Astrocyte (in vitro differentiated cells and primary cell): ENCODE measurements at regions not wholly inside any gene's neighbourhood (a gene's known extent, or its start where the extent isn't known, plus 50 kb on each side); places are given as distances from the start of the nearest gene placed in this dataset.

Experiments
- DNase-seq: peaks from one replicate; pipeline ENCODE4 v3.0.0-alpha.2; 2010; ENCODE audit warnings: low read depth
- FAIRE-seq: peaks from 2 replicates; lab custom pipeline; 2011; peaks lifted over from hg19 to GRCh38; lab: Jason Lieb, UNC
- H2AFZ ChIP-seq: 2 replicates; pipeline ENCODE4 v1.6.0; 2012; ENCODE audit warnings: low read depth, low read length, inconsistent platforms
- H3K27ac ChIP-seq: 2 replicates; pipeline ENCODE4 v1.5.1; 2011; ENCODE audit warnings: low read depth, low read length, inconsistent platforms
- H3K27me3 ChIP-seq: 2 replicates; pipeline ENCODE4 v1.6.0; 2011; ENCODE audit warnings: low read length, inconsistent platforms; ENCODE audit not compliant: insufficient read depth
- H3K36me3 ChIP-seq: 2 replicates; pipeline ENCODE4 v1.5.1; 2011; ENCODE audit warnings: low read length, inconsistent platforms; ENCODE audit not compliant: insufficient read depth
- H3K4me1 ChIP-seq: 2 replicates; pipeline ENCODE4 v1.5.1; 2011; ENCODE audit warnings: low read length, inconsistent platforms; ENCODE audit not compliant: insufficient read depth
- H3K4me2 ChIP-seq: 2 replicates; pipeline ENCODE4 v1.6.0; 2012; ENCODE audit warnings: low read length, inconsistent platforms
- H3K4me3 ChIP-seq: 2 replicates; pipeline ENCODE4 v1.5.1; 2011; ENCODE audit warnings: low read depth, mild to moderate bottlenecking, low read length, inconsistent platforms; ENCODE audit not compliant: insufficient read depth
- H3K79me2 ChIP-seq: 2 replicates; pipeline ENCODE4 v1.6.0; 2012; ENCODE audit warnings: mild to moderate bottlenecking, low read length, inconsistent platforms; ENCODE audit not compliant: insufficient read depth
- H3K9ac ChIP-seq: 2 replicates; pipeline ENCODE4 v1.6.0; 2012; ENCODE audit warnings: mild to moderate bottlenecking, low read length, inconsistent platforms
- H3K9me3 ChIP-seq: 2 replicates; pipeline ENCODE4 v1.5.1; 2012; ENCODE audit warnings: low read depth, mild to moderate bottlenecking, low read length, inconsistent platforms; ENCODE audit not compliant: insufficient read depth
- H4K20me1 ChIP-seq: 2 replicates; pipeline ENCODE4 v1.6.0; 2012; ENCODE audit warnings: low read length, inconsistent platforms; ENCODE audit not compliant: insufficient read depth
- H3K27ac Mint-ChIP-seq: one replicate; pipeline ENCODE4 v1.8.0; 2021; ENCODE audit warnings: mild to moderate bottlenecking, mixed read lengths; ENCODE audit not compliant: unreplicated experiment
- H3K27me3 Mint-ChIP-seq: one replicate; pipeline ENCODE4 v1.8.0; 2021; ENCODE audit warnings: low read depth, mixed read lengths; ENCODE audit not compliant: unreplicated experiment
- H3K36me3 Mint-ChIP-seq: one replicate; pipeline ENCODE4 v1.8.0; 2021; ENCODE audit warnings: low read depth, mixed read lengths; ENCODE audit not compliant: unreplicated experiment
- H3K4me1 Mint-ChIP-seq: one replicate; pipeline ENCODE4 v1.8.0; 2021; ENCODE audit warnings: low read depth, mixed read lengths; ENCODE audit not compliant: unreplicated experiment
- H3K4me3 Mint-ChIP-seq: one replicate; pipeline ENCODE4 v1.8.0; 2021; ENCODE audit warnings: mild to moderate bottlenecking, moderate library complexity, mixed read lengths; ENCODE audit not compliant: unreplicated experiment
- H3K9me3 Mint-ChIP-seq: one replicate; pipeline ENCODE4 v1.8.0; 2021; ENCODE audit warnings: mild to moderate bottlenecking, mixed read lengths; ENCODE audit not compliant: unreplicated experiment
- EZH2 ChIP-seq: IDR thresholded peaks from 2 replicates; pipeline ENCODE4 v1.6.1; 2012; ENCODE audit warnings: mild to moderate bottlenecking, low read length, inconsistent platforms; ENCODE audit not compliant: insufficient read depth
- TF ChIP-seq, protein P1 (sequence below): IDR thresholded peaks from 2 replicates; pipeline ENCODE4 v1.5.1; 2011; ENCODE audit warnings: low read depth, mild to moderate bottlenecking, inconsistent platforms, low read length, moderate library complexity; ENCODE audit not compliant: insufficient read depth

DNA sequence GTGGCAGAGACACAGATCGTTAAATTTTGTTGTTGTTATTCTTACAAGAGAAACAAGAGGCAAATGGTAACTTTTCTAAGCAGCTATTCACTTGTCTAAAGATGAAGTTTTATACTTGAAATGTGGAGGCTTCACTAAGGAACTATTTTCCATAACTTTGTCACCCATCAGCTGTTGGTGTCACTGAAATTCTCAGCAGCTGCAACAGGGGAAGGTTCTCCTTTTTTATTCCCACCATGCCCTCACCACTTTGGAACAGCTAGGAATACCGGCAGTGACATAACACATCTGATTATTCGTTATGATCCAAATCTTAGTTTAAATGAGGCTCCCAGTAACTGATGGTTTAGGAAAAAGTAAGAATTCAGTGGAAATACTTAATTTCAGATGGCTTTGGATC, 147.0 kb upstream of the LEF1 start:
- no peaks in the 10 kb centered on the region for H3K36me3 ChIP-seq
- H3K4me3 ChIP-seq: no peak overlapping the region
- no peak overlapping the region for H2AFZ ChIP-seq
- H3K27me3 ChIP-seq: peaks cover 4% of the 10 kb centered on the region
- H3K9me3 Mint-ChIP-seq: peaks cover 6% of the 10 kb centered on the region
- H3K79me2 ChIP-seq: no peaks in the 10 kb centered on the region
- H3K4me3 Mint-ChIP-seq: no peak overlapping the region
- DNase-seq: no peak
- H3K27ac ChIP-seq: no peak overlapping the region
- H3K4me2 ChIP-seq: no peak overlapping the region
- peaks cover 4% of the 10 kb centered on the region for H3K27me3 Mint-ChIP-seq
- H4K20me1 ChIP-seq: no peaks in the 10 kb centered on the region
- H3K4me1 ChIP-seq: no peaks in the 10 kb centered on the region
- peaks cover 5% of the 10 kb centered on the region for H3K4me1 Mint-ChIP-seq
- H3K9ac ChIP-seq: no peak overlapping the region
- H3K9me3 ChIP-seq: no peaks in the 10 kb centered on the region
- H3K27ac Mint-ChIP-seq: no peak overlapping the region
- no peak for FAIRE-seq
- TF ChIP-seq, protein P1, sequence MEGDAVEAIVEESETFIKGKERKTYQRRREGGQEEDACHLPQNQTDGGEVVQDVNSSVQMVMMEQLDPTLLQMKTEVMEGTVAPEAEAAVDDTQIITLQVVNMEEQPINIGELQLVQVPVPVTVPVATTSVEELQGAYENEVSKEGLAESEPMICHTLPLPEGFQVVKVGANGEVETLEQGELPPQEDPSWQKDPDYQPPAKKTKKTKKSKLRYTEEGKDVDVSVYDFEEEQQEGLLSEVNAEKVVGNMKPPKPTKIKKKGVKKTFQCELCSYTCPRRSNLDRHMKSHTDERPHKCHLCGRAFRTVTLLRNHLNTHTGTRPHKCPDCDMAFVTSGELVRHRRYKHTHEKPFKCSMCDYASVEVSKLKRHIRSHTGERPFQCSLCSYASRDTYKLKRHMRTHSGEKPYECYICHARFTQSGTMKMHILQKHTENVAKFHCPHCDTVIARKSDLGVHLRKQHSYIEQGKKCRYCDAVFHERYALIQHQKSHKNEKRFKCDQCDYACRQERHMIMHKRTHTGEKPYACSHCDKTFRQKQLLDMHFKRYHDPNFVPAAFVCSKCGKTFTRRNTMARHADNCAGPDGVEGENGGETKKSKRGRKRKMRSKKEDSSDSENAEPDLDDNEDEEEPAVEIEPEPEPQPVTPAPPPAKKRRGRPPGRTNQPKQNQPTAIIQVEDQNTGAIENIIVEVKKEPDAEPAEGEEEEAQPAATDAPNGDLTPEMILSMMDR: no peak
- no peak for TF ChIP-seq EZH2
- peaks cover 2% of the 10 kb centered on the region for H3K36me3 Mint-ChIP-seq

DNA sequence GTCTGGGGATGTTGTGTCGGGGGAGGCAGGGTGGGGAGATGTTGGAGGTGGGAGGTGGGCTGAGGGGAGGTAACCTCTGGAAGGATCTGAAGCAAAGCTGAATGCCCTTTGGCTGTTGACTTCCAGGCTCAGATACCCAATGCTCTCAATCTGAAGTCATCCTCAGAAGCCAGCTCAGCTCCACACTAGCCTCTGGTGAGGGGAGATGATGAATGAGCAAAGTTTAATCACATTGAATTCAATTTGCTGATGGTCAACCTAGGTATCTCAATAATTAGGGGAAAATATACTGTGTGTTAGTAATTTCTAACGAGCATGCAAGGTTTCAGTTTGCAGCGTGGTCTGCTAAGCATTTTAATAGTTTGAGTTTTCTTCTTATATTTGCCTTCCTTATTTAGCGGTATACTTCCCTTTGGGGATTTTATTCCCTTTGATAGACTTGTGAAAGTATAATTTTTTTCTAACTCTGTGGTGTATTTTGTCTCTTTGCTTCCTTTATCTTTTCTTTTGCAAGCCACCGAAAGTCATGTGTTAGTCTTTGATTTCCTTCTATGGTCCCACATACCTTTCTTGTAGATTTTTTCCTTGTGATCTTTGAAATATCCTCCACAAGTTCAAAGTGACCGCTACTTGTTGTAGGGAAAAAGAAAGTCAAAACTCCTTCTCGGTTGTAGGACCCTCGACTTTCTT, 146.3 kb upstream of the LEF1 start:
- DNase-seq: no peak
- Histone ChIP-seq H3K9ac (no peak overlapping the region), H2AFZ (no peak overlapping the region), H3K4me1 (no peaks in the 10 kb centered on the region), H3K27ac (no peak overlapping the region), H4K20me1 (no peaks in the 10 kb centered on the region), H3K4me2 (no peak overlapping the region), H3K79me2 (no peaks in the 10 kb centered on the region), H3K27me3 (peaks cover 4% of the 10 kb centered on the region), H3K4me3 (no peak overlapping the region), H3K9me3 (no peaks in the 10 kb centered on the region), H3K36me3 (no peaks in the 10 kb centered on the region)
- no peak overlapping the region for H3K4me3 Mint-ChIP-seq
- H3K27ac Mint-ChIP-seq: no peak overlapping the region
- H3K36me3 Mint-ChIP-seq: peaks cover 2% of the 10 kb centered on the region
- TF ChIP-seq EZH2: no peak
- TF ChIP-seq, protein P1: no peak
- peaks cover 6% of the 10 kb centered on the region for H3K9me3 Mint-ChIP-seq
- FAIRE-seq: no peak
- peaks cover 5% of the 10 kb centered on the region for H3K4me1 Mint-ChIP-seq
- peaks cover 4% of the 10 kb centered on the region for H3K27me3 Mint-ChIP-seq

DNA sequence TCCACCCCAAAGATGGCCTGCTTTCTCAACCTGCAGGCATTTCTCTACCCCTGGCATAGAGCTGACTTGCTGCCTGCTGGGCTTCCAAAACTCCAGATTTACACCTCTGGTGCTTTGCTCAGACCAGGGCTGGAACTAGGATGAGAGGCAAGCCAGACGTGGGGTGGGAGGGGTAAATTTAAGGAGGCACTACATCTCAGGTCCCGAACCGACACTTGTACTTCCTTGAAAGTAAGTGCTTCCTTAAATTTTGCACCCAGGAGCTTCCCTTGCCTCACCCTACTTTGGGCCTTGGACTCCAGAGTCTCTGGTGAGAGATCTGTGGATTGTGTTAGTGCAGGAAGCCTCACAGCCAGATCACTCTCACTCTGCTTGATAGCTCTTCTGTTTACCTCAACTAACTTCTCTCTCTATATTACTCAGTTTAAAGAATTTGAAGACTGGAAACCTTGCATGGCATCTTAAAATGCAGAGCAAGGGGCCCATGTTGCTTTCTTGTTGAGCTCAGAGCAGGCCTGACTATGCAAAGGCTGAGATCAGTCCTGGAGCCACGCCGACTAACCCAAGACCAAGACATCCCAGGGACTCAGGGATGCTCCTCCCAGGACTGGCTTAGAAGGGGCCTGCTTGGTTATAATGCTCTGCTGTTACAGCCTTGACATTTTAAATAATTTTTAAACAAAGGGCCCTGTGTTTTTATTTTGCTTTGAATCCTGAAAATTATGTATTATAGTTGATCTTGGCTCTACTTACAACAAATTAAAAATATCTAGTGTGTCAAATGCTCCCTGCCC, 145.0 kb upstream of the LEF1 start:
- no peaks in the 10 kb centered on the region for H3K36me3 ChIP-seq
- no peak overlapping the region for H3K27ac ChIP-seq

More for the DNA sequence above, 145.0 kb upstream of the LEF1 start:
- Mint-ChIP-seq H3K27ac (peak overlapping the region; percentile 21), H3K4me1 (peaks cover 5% of the 10 kb centered on the region), H3K9me3 (peaks cover 11% of the 10 kb centered on the region), H3K27me3 (peaks cover 2% of the 10 kb centered on the region), H3K36me3 (peaks cover 2% of the 10 kb centered on the region), H3K4me3 (no peak overlapping the region)
- TF ChIP-seq, protein P1: no peak
- no peak for TF ChIP-seq EZH2
- H3K9ac ChIP-seq: no peak overlapping the region
- no peak for DNase-seq
- H3K4me3 ChIP-seq: no peak overlapping the region
- H3K9me3 ChIP-seq: no peaks in the 10 kb centered on the region
- no peak overlapping the region for H2AFZ ChIP-seq
- H3K4me1 ChIP-seq: no peaks in the 10 kb centered on the region
- H4K20me1 ChIP-seq: no peaks in the 10 kb centered on the region
- FAIRE-seq: no peak
- H3K4me2 ChIP-seq: no peak overlapping the region
- H3K27me3 ChIP-seq: peaks cover 4% of the 10 kb centered on the region
- no peaks in the 10 kb centered on the region for H3K79me2 ChIP-seq
